Hindlimb muscle (tissue), 1 donor: ENCODE measurements at regions not wholly inside any gene's neighbourhood (a gene's known extent, or its start where the extent isn't known, plus 50 kb on each side); places are given as distances from the start of the nearest gene placed in this dataset.
A peak's percentile ranks its signal among the peaks of the same experiment; 100 is the strongest.
"Not testable (repeated sequence)": the region's sequence is repeated elsewhere in the genome, so short reads cannot be mapped to it uniquely, and the experiment has no call there.

ENCODE experiments used
- DNase-seq: peaks from one replicate; pipeline ENCODE4 v3.0.0-alpha.2; 2013

GRCh38 chr22:44650806-44651205, 51.2 kb upstream of the PRR5 start:
- no peak for DNase-seq

- no peak for DNase-seq
These were observed 53.0 kb upstream of the PRR5 start for GRCh38 chr22:44648821-44649565.

- no peak for DNase-seq
These were observed 53.8 kb upstream of the PRR5 start for GRCh38 chr22:44648085-44648820.

GRCh38 chr22:44647141-44647540, 54.9 kb upstream of the PRR5 start:
- DNase-seq, result no peak

- no peak for DNase-seq
These were observed 55.3 kb upstream of the PRR5 start for GRCh38 chr22:44646668-44647067.

GRCh38 chr22:44646141-44646540, 55.9 kb upstream of the PRR5 start:
- no peak for DNase-seq

- DNase-seq, result no peak
These were observed 56.5 kb upstream of the PRR5 start for GRCh38 chr22:44645531-44645930.

GRCh38 chr22:44645083-44645482, 56.9 kb upstream of the PRR5 start:
- DNase-seq, result no peak

GRCh38 chr22:44643526-44644101, 58.4 kb upstream of the PRR5 start:
- DNase-seq, result not testable (repeated sequence)

- no peak for DNase-seq
These were observed 59.8 kb upstream of the PRR5 start for GRCh38 chr22:44642096-44642644.

- no peak for DNase-seq
These were observed 61.3 kb upstream of the PRR5 start for GRCh38 chr22:44640618-44641155.

- no peak for DNase-seq
These were observed 62.0 kb upstream of the PRR5 start for GRCh38 chr22:44639891-44640617.

- DNase-seq, result peak; percentile 81
These were observed 62.8 kb upstream of the PRR5 start for GRCh38 chr22:44638971-44639760.

- DNase-seq, result not testable (repeated sequence)
These were observed 65.3 kb upstream of the PRR5 start for GRCh38 chr22:44636502-44637206.

GRCh38 chr22:44635567-44635966, 66.4 kb upstream of the PRR5 start:
- DNase-seq, result not testable (repeated sequence)

- DNase-seq, result no peak
These were observed 67.3 kb upstream of the PRR5 start for GRCh38 chr22:44634426-44635321.

- DNase-seq, result no peak
These were observed 68.4 kb upstream of the PRR5 start for GRCh38 chr22:44633647-44634046.

- DNase-seq, result no peak
These were observed 69.2 kb upstream of the PRR5 start for GRCh38 chr22:44632541-44633396.

- no peak for DNase-seq
These were observed 71.2 kb upstream of the PRR5 start for GRCh38 chr22:44630826-44631225.
